ENCODE measurements at regions not wholly inside any gene's neighbourhood (a gene's known extent, or its start where the extent isn't known, plus 50 kb on each side); places are given as distances from the start of the nearest gene placed in this dataset.
"Not testable (repeated sequence)": the region's sequence is repeated elsewhere in the genome, so short reads cannot be mapped to it uniquely, and the experiment has no call there.

GRCh38 chr12:92414170-92415070 is 268.8 kb upstream of the BTG1 start:
- no peak for DNase-seq

- DNase-seq = no peak
These were observed 267.6 kb upstream of the BTG1 start for GRCh38 chr12:92413286-92413685.

- DNase-seq = no peak
These were observed 267.2 kb upstream of the BTG1 start for GRCh38 chr12:92412856-92413255.

DNA sequence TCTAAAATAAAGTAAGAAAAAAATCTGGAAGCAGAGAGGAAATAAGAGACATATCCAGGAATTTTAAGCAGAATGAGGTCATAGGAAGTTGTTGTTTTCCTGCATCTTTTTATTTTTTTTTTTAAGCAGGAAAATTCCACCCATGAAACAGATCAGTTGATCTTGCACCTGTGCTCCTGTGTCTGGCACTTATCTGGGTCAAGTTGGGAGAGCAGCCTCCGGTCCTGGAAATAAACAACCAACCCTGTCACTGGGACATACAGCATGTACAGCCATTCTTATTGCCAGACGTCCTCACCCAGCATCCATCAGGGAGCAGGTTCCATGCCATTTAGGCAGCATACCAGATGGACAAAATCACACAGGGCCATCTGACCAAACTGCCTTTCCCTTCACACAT is 266.0 kb upstream of the BTG1 start:
- DNase-seq = no peak

DNA sequence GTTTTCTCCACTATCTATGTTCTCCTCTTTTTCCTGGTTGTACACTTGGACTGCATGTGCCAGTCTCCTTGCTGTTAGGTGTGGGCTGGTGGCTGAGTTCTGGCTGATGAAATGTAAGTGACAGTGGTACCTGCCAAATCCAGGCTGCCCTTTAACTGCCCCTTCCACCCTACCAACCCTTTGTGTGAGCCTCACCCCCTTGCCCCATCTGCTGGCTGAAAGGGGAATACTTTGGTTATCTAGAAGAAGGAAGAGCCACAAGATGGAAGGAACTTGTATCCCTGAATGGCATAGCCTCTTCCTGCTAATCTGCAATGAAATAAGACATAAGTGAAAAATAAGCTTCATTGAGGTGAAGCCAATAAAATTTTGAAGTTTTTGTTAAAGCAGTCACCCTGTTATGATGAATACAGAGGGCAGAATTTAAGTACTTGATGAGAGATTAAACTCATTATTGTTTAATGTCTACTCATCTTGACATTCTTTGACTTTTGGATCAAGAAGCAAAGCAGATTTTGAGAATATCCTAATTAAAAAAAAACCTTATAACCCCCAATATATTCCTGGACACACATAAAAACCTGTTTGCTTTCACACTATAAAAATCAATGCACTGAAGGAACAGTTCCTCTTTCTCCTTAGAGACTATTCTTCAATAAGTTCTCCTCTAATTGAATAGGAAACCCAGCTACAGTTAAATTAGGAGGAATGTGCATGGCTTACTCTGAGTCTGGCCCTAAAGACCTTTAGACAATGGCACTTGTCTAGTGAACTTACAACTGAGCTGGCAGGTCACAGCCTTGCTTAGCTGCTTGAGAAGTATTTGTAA is 262.6 kb upstream of the BTG1 start:
- no peak for DNase-seq

DNA sequence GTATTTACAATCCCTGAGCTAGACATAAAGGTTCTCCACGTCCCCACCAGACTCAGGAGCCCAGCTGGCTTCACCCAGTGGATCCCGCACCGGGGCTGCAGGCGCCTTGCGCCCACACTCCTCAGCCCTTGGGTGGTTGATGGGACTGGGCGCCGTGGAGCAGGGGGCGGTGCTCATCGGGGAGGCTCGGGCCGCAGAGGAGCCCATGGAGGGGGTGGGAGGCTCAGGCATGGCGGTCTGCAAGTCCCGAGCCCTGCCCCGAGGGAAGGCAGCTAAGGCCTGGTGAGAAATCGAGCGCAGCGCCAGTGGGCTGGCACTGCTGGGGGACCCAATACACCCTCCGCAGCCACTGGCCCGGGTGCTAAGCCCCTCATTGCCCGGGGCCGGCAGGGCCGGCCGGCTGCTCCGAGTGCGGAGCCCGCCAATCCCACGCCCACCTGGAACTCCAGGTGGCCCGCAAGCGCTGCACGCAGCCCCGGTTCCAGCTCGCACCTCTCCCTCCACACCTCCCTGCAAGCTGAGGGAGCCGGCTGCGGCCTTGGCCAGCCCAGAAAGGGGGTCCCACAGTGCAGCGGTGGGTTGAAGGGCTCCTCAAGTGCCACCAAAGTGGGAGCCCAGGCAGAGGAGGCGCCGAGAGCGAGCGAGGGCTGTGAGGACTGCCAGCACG is 260.9 kb upstream of the BTG1 start:
- not testable (repeated sequence) for DNase-seq

DNA sequence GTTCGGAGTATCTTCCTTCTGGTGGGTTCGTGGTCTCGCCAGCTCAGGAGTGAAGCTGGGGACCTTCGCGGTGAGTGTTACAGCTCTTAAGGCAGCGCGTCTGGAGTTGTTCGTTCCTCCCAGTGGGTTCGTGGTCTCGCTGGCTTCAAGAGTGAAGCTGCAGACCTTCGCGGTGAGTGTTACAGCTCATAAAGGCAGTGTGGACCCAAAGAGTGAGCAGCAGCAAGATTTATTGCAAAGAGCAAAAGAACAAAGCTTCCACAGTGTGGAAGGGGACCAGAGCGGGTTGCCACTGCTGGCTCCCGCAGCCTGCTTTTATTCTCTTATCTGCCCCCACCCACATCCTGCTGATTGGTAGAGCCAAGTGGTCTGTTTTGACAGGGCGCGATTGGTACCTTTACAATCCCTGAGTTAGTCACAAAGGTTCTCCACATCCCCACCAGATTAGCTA is 260.2 kb upstream of the BTG1 start:
- DNase-seq = not testable (repeated sequence)

- DNase-seq = no peak
These were observed 259.3 kb upstream of the BTG1 start for GRCh38 chr12:92404921-92405320.

DNA sequence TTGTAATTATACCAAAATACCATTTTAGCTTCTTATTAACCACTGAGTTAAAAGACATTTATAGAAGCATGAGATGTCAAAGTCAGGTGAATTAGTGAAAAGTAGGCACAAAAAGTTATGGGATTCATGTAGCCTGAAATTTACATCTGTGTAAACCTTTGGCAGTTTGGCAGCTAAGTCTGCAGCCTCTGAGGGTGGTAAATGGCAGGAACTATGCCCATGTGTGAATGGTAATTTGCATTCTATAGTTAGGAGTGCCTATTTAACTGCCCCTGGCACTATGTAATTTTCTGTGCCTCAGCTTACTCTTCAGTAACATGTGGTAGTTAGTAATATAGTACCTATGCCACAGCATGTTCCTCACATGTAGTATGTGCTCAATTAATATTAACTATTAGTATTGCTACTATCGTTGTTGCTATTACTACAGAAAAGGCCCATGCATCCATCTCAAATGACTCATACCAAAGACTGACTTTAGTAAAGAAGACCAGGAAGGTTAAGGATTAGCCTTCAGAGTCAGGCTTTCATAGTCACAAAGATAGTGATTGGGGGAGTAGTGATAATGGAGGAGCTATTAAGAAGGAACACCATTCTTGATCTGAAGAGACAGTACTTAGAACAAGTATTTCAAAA is 258.7 kb upstream of the BTG1 start:
- DNase-seq = no peak

- no peak for DNase-seq
These were observed 257.8 kb upstream of the BTG1 start for GRCh38 chr12:92403210-92404175.

DNA sequence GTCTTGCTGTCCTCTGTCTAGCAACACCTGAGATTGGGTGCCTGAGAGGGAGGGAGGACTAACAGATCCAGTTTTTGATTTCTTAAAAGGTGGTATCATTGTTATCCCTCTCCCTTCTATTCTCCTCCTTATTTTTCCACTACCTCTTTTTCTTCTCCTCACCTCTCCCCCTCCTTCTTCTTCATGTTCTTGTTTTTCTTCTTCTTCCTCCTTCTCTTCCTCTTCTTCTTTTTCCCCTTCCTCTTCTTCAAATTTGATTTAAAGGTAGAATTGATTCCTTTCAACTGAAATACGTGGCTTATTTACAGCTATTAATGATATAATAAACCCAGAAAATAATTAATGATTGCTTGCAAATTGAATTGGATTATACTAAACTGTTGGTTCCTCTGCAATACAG is 256.8 kb upstream of the BTG1 start:
- no peak for DNase-seq

DNA sequence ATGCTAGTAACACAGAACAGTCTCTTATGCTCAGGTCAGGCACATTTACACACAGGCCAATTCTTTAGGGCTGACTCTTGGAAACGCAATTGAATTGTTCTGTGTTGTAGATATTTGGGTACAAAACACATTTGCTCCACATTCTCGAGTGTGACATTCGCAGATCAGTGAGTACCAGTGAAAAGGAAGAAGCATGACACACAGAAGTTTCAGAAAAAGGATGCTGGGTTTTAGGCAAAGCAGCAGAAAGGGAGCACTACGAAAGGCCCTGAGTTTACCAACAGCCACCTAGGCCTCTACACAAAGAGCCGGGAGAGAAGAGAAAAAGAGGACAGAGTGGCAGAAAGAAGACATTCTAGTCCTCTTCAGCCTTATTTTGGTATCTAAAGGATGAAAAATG is 254.4 kb upstream of the BTG1 start:
- DNase-seq = no peak

DNA sequence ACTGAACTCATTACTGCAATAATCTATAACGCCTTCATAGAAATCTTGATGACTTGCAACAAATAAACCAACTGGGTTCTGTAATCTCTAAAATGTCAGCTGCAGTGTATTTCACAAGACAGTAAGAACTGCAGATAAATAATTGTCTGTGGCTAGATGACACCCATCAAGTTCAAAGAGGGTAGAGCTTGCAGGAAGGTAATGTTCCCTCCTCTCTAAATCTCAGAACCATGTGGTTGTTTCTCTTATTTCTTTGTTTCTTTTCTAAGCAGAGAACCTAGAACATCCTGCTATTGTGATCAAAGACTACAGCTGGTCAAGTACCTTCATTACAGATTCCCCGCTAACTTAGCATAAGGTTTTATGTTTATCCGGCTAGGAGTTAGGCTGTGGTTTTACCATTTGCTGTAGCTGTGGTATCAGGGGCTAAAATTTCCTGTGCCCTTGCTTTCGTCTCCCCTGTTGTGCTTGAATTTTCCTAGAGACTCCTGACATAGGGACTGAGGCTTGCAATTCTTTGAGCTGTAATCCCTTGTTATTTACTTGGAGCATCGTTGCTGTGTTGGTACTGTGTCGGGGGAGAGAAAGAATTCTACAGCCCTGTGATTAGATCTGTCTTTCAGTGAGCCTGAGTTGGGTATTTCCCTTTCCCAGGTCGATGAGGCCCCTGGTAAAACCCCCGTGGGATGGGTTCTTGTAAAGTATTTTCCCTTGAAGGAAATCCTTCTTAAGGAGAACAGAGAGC is 253.1 kb upstream of the BTG1 start:
- DNase-seq = no peak

- no peak for DNase-seq
These were observed 251.1 kb upstream of the BTG1 start for GRCh38 chr12:92396647-92397252.

DNA sequence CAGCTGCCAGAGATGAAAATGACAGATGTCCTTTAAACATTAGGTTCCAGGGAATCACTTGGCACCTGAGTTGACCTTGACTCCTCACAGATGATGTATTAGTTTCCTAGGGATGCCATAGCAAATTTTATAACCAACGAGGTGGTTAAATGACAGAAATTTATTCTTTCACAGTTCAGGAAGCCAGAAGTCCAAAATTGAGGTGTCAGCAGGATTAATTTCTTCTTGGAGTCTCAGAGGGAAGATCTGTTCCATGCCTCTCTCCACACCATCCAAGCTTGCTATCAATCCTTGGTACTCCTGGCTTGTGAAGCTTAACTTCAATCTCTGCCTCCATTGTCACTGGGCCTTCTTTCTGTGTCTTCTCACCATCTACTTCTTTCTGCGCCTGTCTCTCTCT is 249.7 kb upstream of the BTG1 start:
- DNase-seq = no peak

- no peak for DNase-seq
These were observed 249.2 kb upstream of the BTG1 start for GRCh38 chr12:92394895-92395294.

- no peak for DNase-seq
These were observed 247.9 kb upstream of the BTG1 start for GRCh38 chr12:92393504-92393903.

GRCh38 chr12:92391726-92392125 is 246.1 kb upstream of the BTG1 start:
- DNase-seq = not testable (repeated sequence)

DNA sequence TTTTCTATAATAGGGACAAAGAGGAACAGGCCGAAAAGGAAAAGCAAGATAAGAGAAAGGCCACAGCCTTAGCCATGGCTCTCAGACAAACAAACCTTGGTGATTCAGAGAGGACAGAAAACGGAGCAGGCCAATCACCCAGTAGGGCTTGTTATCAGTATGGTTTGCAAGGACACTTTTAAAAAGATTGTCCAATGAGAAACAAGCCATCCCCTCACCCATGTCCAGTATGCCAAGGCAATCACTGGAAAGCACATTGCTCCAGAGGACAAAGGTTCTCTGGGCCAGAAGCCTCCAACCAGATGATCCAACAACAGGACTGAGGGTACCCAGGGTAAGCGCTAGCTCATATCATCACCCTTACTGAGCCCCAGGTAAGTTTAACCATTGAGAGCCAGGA is 243.8 kb upstream of the BTG1 start:
- DNase-seq = no peak

DNA sequence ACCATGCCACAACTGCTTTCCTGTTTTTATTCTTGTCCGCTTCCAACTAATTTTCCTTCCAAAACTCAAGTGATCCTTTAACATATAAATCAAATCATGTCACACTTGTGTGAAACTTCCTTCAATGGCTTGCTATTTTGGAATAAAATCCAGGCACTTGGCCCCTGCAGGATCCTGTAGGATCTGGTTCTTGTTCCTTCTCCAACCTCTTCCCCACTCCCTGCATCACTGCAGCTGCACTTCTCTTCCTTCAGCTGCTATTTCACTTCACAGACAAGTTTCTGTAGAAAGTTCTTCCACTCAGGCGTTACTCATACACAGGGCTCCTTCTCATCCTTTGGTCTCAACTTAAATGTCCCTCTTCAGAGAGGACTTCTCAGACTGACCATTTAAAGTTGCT is 239.7 kb upstream of the BTG1 start:
- DNase-seq = no peak

DNA sequence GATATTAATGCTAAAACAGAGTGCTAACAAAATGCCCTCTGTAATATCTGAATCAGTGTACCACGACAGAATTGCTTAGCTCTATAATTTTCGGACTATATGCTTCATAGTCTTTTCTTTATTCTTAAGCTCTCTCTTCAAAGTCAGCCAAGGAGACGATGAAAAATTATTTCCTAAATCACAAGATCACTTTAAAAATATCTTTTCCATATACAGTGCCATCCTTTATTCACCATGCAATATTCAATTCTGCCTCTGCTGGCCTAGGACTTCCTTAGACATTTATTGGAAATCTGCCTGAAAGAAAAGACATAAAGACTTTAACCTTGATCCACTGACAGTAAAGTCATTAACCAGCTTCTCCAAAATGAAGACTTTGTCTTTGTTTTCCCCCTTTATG is 238.9 kb upstream of the BTG1 start:
- DNase-seq = no peak
